ENCODE measurements at regions not wholly inside any gene's neighbourhood (a gene's known extent, or its start where the extent isn't known, plus 50 kb on each side); places are given as distances from the start of the nearest gene placed in this dataset.

DNA sequence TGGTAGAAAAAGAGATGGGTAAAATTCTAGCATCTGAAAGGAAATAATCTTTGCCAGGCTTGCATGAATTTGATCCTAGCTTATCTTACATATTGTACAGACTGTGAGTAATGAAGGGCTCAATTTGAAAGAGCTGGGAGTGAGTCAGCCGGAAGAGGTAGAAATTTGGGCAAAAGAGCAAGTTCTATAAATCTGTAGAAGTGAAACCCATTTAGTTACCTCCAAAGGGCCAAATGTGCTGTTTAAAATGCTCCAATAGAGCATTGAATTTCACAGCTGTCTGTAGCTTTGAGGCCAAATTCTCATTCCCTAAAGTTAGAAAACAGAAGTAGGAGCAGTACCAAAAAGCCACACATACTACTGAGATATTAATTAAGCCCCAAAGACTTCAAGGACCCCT, 466.1 kb downstream of the BTBD3 start:
- TF ChIP-seq TCF12 (IDR thresholded peaks at IDR 0.05; ENCODE audit: low read depth), result no peak
- no peak for TF ChIP-seq CEBPB (IDR thresholded peaks at IDR 0.05)
- TF ChIP-seq, protein P1, sequence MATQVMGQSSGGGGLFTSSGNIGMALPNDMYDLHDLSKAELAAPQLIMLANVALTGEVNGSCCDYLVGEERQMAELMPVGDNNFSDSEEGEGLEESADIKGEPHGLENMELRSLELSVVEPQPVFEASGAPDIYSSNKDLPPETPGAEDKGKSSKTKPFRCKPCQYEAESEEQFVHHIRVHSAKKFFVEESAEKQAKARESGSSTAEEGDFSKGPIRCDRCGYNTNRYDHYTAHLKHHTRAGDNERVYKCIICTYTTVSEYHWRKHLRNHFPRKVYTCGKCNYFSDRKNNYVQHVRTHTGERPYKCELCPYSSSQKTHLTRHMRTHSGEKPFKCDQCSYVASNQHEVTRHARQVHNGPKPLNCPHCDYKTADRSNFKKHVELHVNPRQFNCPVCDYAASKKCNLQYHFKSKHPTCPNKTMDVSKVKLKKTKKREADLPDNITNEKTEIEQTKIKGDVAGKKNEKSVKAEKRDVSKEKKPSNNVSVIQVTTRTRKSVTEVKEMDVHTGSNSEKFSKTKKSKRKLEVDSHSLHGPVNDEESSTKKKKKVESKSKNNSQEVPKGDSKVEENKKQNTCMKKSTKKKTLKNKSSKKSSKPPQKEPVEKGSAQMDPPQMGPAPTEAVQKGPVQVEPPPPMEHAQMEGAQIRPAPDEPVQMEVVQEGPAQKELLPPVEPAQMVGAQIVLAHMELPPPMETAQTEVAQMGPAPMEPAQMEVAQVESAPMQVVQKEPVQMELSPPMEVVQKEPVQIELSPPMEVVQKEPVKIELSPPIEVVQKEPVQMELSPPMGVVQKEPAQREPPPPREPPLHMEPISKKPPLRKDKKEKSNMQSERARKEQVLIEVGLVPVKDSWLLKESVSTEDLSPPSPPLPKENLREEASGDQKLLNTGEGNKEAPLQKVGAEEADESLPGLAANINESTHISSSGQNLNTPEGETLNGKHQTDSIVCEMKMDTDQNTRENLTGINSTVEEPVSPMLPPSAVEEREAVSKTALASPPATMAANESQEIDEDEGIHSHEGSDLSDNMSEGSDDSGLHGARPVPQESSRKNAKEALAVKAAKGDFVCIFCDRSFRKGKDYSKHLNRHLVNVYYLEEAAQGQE (IDR thresholded peaks at IDR 0.05; ENCODE audit: low read depth), result no peak
- no peak for TF ChIP-seq NFIC (IDR thresholded peaks at IDR 0.05)
- TF ChIP-seq EP300 (IDR thresholded peaks at IDR 0.05; ENCODE audit: borderline replicate concordance), result no peak
- no peak for TF ChIP-seq RAD21 (IDR thresholded peaks at IDR 0.05; ENCODE audit: low read depth)
- TF ChIP-seq FOXM1 (IDR thresholded peaks at IDR 0.05; ENCODE audit: borderline replicate concordance, low read depth), result no peak
- TF ChIP-seq EGR1 (IDR thresholded peaks at IDR 0.05), result no peak
- TF ChIP-seq YY1 (IDR thresholded peaks at IDR 0.05; ENCODE audit: low read depth), result no peak
- TF ChIP-seq, protein P2, sequence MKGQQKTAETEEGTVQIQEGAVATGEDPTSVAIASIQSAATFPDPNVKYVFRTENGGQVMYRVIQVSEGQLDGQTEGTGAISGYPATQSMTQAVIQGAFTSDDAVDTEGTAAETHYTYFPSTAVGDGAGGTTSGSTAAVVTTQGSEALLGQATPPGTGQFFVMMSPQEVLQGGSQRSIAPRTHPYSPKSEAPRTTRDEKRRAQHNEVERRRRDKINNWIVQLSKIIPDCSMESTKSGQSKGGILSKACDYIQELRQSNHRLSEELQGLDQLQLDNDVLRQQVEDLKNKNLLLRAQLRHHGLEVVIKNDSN (IDR thresholded peaks at IDR 0.05), result no peak
- TF ChIP-seq, protein P3, sequence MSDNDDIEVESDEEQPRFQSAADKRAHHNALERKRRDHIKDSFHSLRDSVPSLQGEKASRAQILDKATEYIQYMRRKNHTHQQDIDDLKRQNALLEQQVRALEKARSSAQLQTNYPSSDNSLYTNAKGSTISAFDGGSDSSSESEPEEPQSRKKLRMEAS (IDR thresholded peaks at IDR 0.05), result no peak
- no peak for TF ChIP-seq TAF1 (IDR thresholded peaks at IDR 0.05; ENCODE audit: low read depth)
- no peak for TF ChIP-seq TEAD4 (IDR thresholded peaks at IDR 0.05)
- no peak for TF ChIP-seq ZBTB7A (IDR thresholded peaks at IDR 0.05; ENCODE audit: low read depth)
- no peak for TF ChIP-seq CREB1 (IDR thresholded peaks at IDR 0.05; ENCODE audit: low read depth)

DNA sequence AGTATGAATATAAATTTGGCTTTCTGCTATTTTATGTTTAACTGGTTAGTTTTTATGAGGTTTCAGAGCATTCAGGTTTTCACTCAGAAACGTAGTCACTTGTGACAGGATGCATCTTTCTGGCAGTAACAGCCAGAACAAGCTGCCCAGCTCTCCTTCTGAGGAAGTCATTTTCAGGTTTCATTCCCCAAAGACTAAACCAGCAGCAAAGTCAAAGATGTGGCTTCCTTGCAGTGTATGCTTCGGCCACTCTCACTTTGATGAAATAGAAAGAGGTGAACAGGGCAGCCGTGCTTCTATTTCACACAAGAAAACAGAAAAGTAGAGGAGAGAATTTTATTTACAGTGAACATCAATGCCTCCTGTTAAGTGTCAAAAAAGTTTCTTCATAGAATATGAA, 469.1 kb downstream of the BTBD3 start:
- TF ChIP-seq ZBTB7A (IDR thresholded peaks at IDR 0.05; ENCODE audit: low read depth) (no peak), TAF1 (IDR thresholded peaks at IDR 0.05; ENCODE audit: low read depth) (no peak), FOXM1 (IDR thresholded peaks at IDR 0.05; ENCODE audit: borderline replicate concordance, low read depth) (no peak), EGR1 (IDR thresholded peaks at IDR 0.05) (no peak), TCF12 (IDR thresholded peaks at IDR 0.05; ENCODE audit: low read depth) (no peak), RAD21 (IDR thresholded peaks at IDR 0.05; ENCODE audit: low read depth) (no peak), EP300 (IDR thresholded peaks at IDR 0.05; ENCODE audit: borderline replicate concordance) (no peak), CREB1 (IDR thresholded peaks at IDR 0.05; ENCODE audit: low read depth) (no peak), CEBPB (IDR thresholded peaks at IDR 0.05) (no peak), YY1 (IDR thresholded peaks at IDR 0.05; ENCODE audit: low read depth) (no peak), TEAD4 (IDR thresholded peaks at IDR 0.05) (no peak), NFIC (IDR thresholded peaks at IDR 0.05) (no peak)
- TF ChIP-seq, protein P3 (IDR thresholded peaks at IDR 0.05), result no peak
- TF ChIP-seq, protein P2 (IDR thresholded peaks at IDR 0.05), result no peak
- TF ChIP-seq, protein P1 (IDR thresholded peaks at IDR 0.05; ENCODE audit: low read depth), result no peak

DNA sequence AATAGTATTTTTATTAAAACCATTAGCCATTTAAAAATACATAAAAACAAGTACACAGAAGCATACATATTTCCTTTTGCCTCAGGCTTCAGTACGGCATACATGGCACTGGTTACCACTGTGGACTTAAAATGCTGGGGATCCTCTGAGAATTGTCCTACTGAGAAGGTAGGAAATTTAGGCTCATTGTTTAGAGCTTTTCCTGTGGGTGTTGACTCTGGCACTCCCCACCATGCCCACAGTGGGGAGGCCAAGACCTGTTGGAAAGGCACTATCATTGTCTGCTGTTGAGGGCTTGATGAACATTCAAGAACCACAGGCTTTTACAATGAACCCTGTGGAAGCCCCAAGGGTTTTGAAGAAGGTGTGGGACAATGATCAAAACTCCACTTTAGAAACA, 473.4 kb downstream of the BTBD3 start:
- no peak for TF ChIP-seq TAF1 (IDR thresholded peaks at IDR 0.05; ENCODE audit: low read depth)

DNA sequence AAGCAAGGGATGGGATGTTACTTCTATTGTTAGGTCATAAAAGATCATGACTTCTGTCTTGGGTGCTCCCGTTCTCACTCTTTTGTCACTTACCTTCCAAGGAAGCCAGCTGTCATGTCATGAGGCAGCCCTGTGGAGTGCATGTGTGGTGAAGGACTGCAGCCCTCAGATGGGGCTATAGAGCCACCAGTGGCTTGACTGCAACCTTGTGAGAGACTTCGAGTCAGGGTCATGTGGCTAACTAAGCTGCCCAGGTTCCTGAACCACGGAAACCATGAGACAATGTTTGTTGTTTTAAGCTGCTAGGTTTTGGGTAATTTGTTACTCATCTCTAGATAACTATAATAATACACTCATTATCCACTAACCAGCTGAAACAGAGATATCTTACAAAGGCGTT, 477.1 kb downstream of the BTBD3 start:
- TF ChIP-seq FOXM1 (IDR thresholded peaks at IDR 0.05; ENCODE audit: borderline replicate concordance, low read depth), result no peak
- TF ChIP-seq, protein P2 (IDR thresholded peaks at IDR 0.05), result no peak
- TF ChIP-seq EP300 (IDR thresholded peaks at IDR 0.05; ENCODE audit: borderline replicate concordance), result no peak
- no peak for TF ChIP-seq RAD21 (IDR thresholded peaks at IDR 0.05; ENCODE audit: low read depth)

DNA sequence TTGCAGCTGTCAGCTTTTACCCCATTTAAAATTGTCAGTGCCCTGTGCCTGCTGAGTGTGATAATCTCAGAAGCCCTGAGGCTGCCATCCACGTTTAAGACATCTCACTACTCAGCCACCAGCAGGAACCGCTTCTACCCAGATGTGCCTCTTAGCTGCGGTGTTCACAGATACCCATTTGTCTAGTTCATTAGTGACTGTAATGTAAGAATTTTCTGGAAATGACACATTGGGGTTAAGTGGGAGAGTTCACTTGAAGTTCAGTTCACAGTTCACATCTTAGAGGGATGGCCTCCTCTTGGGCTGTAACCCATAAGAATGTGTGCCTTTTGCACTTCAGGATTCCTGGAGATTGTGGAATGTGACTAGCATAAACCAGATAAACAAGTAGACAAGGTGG, 477.7 kb downstream of the BTBD3 start:
- TF ChIP-seq TAF1 (IDR thresholded peaks at IDR 0.05; ENCODE audit: low read depth) (no peak), EGR1 (IDR thresholded peaks at IDR 0.05) (no peak), FOXM1 (IDR thresholded peaks at IDR 0.05; ENCODE audit: borderline replicate concordance, low read depth) (no peak), YY1 (IDR thresholded peaks at IDR 0.05; ENCODE audit: low read depth) (no peak), RAD21 (IDR thresholded peaks at IDR 0.05; ENCODE audit: low read depth) (no peak), CEBPB (IDR thresholded peaks at IDR 0.05) (no peak), CREB1 (IDR thresholded peaks at IDR 0.05; ENCODE audit: low read depth) (no peak), ZBTB7A (IDR thresholded peaks at IDR 0.05; ENCODE audit: low read depth) (no peak), NFIC (IDR thresholded peaks at IDR 0.05) (no peak), TEAD4 (IDR thresholded peaks at IDR 0.05) (no peak), TCF12 (IDR thresholded peaks at IDR 0.05; ENCODE audit: low read depth) (no peak)
- TF ChIP-seq, protein P3 (IDR thresholded peaks at IDR 0.05), result no peak
- TF ChIP-seq, protein P1 (IDR thresholded peaks at IDR 0.05; ENCODE audit: low read depth), result no peak
- TF ChIP-seq, protein P2 (IDR thresholded peaks at IDR 0.05), result no peak

Measured in Ishikawa (cell line).